Upper lobe of right lung (tissue), 1 donor: ENCODE measurements at regions not wholly inside any gene's neighbourhood (a gene's known extent, or its start where the extent isn't known, plus 50 kb on each side); places are given as distances from the start of the nearest gene placed in this dataset.

Experiments
- ATAC-seq: fragments of 200-7000 bp; cut with Tn5 transposase; one replicate; pipeline ENCODE4 v1.9.1; 2020; ENCODE audit warnings: mild to moderate bottlenecking, moderate library complexity
- DNase-seq: peaks from one replicate; pipeline ENCODE4 v3.0.0-alpha.2; 2020
- H3K27ac ChIP-seq: fragments of 200-600 bp; one replicate; pipeline ENCODE4 v1.8.0; 2022
- H3K27me3 ChIP-seq: fragments of 200-600 bp; one replicate; pipeline ENCODE4 v1.8.0; 2022; ENCODE audit warnings: mild to moderate bottlenecking
- H3K36me3 ChIP-seq: fragments of 200-600 bp; one replicate; pipeline ENCODE4 v1.8.0; 2022
- H3K4me1 ChIP-seq: fragments of 200-600 bp; one replicate; pipeline ENCODE4 v1.8.0; 2022
- H3K4me3 ChIP-seq: fragments of 200-600 bp; one replicate; pipeline ENCODE4 v1.8.0; 2022; ENCODE audit warnings: mild to moderate bottlenecking
- H3K9me3 ChIP-seq: fragments of 200-600 bp; one replicate; pipeline ENCODE4 v1.8.0; 2022
- CTCF ChIP-seq: fragments of 200-600 bp; IDR thresholded peaks from one replicate; pipeline ENCODE4 v1.8.0; 2022; ENCODE audit warnings: antibody characterized with exemption
- intact Hi-C: fragments of 100-400 bp; cut with DNase I; formaldehyde crosslinking; loops from one replicate; pipeline ENCODE4 v1.11.0; 2022
- donor health status: DM: no; HTN: yes; CAD: no; lungs with severe emphysema.

- no peak for TF ChIP-seq CTCF
- Histone ChIP-seq H3K9me3 (no peaks in the 10 kb centered on the region), H3K4me1 (no peaks in the 10 kb centered on the region), H3K27ac (no peak overlapping the region), H3K27me3 (no peaks in the 10 kb centered on the region), H3K36me3 (no peaks in the 10 kb centered on the region), H3K4me3 (no peak overlapping the region)
- intact Hi-C loops, result no loop called here
- ATAC-seq, result no peak
- DNase-seq, result no peak
Observed at GRCh38 chr18:70523792-70524182, 234.9 kb downstream of the SOCS6 start.

- Histone ChIP-seq H3K4me3 (no peak overlapping the region), H3K27me3 (no peaks in the 10 kb centered on the region), H3K9me3 (no peaks in the 10 kb centered on the region), H3K4me1 (no peaks in the 10 kb centered on the region), H3K36me3 (no peaks in the 10 kb centered on the region), H3K27ac (no peak overlapping the region)
- ATAC-seq (no peak), DNase-seq (no peak)
- intact Hi-C loops, result no loop called here
- no peak for TF ChIP-seq CTCF
Observed at GRCh38 chr18:70523035-70523791, 234.4 kb downstream of the SOCS6 start.

GRCh38 chr18:70522183-70522680 is 233.4 kb downstream of the SOCS6 start:
- no peak overlapping the region for H3K27ac ChIP-seq
- ATAC-seq (no peak), DNase-seq (no peak)
- no peak overlapping the region for H3K4me3 ChIP-seq
- no peaks in the 10 kb centered on the region for H3K4me1 ChIP-seq
- intact Hi-C loops, result no loop called here
- H3K9me3 ChIP-seq, result no peaks in the 10 kb centered on the region
- H3K36me3 ChIP-seq, result no peaks in the 10 kb centered on the region
- H3K27me3 ChIP-seq, result no peaks in the 10 kb centered on the region
- TF ChIP-seq CTCF, result no peak

GRCh38 chr18:70520867-70521266 is 232.0 kb downstream of the SOCS6 start:
- DNase-seq (no peak), ATAC-seq (no peak)
- no peaks in the 10 kb centered on the region for H3K36me3 ChIP-seq
- H3K27ac ChIP-seq, result no peak overlapping the region
- TF ChIP-seq CTCF, result no peak
- no peak overlapping the region for H3K4me3 ChIP-seq
- no peaks in the 10 kb centered on the region for H3K27me3 ChIP-seq
- no peaks in the 10 kb centered on the region for H3K9me3 ChIP-seq
- H3K4me1 ChIP-seq, result no peaks in the 10 kb centered on the region
- intact Hi-C loops, result no loop called here

GRCh38 chr18:70513502-70514171 is 224.8 kb downstream of the SOCS6 start:
- Histone ChIP-seq H3K9me3 (no peaks in the 10 kb centered on the region), H3K27ac (no peak overlapping the region), H3K4me3 (no peak overlapping the region), H3K27me3 (no peaks in the 10 kb centered on the region), H3K4me1 (no peaks in the 10 kb centered on the region), H3K36me3 (no peaks in the 10 kb centered on the region)
- intact Hi-C loops, result no loop called here
- no peak for ATAC-seq
- no peak for DNase-seq
- no peak for TF ChIP-seq CTCF
